GM18526 (cell line): ENCODE measurements at regions not wholly inside any gene's neighbourhood (a gene's known extent, or its start where the extent isn't known, plus 50 kb on each side); places are given as distances from the start of the nearest gene placed in this dataset.

Source experiments
- POLR2A ChIP-seq: IDR thresholded peaks from 3 replicates; pipeline ENCODE4 v1.6.1; 2011; ENCODE audit not compliant: insufficient read length; ENCODE audit errors: extremely low read depth

GRCh38 chr6:14673201-14673600 lies 555.6 kb downstream of the CD83 start:
- TF ChIP-seq POLR2A = no peak

GRCh38 chr6:14674458-14674857 lies 556.9 kb downstream of the CD83 start:
- TF ChIP-seq POLR2A = no peak

GRCh38 chr6:14674867-14675648 lies 557.5 kb downstream of the CD83 start:
- TF ChIP-seq POLR2A = no peak

GRCh38 chr6:14676064-14676463 lies 558.5 kb downstream of the CD83 start:
- no peak for TF ChIP-seq POLR2A

- no peak for TF ChIP-seq POLR2A
Observed at GRCh38 chr6:14676977-14677781, 559.6 kb downstream of the CD83 start.

- no peak for TF ChIP-seq POLR2A
Observed at GRCh38 chr6:14681699-14682487, 564.0 kb upstream of the JARID2 start.

GRCh38 chr6:14682812-14683211 lies 563.1 kb upstream of the JARID2 start:
- TF ChIP-seq POLR2A = no peak

- no peak for TF ChIP-seq POLR2A
Observed at GRCh38 chr6:14689639-14690038, 556.2 kb upstream of the JARID2 start.

GRCh38 chr6:14690120-14691056 lies 555.5 kb upstream of the JARID2 start:
- no peak for TF ChIP-seq POLR2A

- TF ChIP-seq POLR2A = no peak
Observed at GRCh38 chr6:14692208-14692607, 553.7 kb upstream of the JARID2 start.

- no peak for TF ChIP-seq POLR2A
Observed at GRCh38 chr6:14693301-14694192, 552.3 kb upstream of the JARID2 start.

GRCh38 chr6:14694308-14694707 lies 551.6 kb upstream of the JARID2 start:
- TF ChIP-seq POLR2A = no peak

- TF ChIP-seq POLR2A = no peak
Observed at GRCh38 chr6:14695579-14695978, 550.3 kb upstream of the JARID2 start.
